ENCODE measurements at regions not wholly inside any gene's neighbourhood (a gene's known extent, or its start where the extent isn't known, plus 50 kb on each side); places are given as distances from the start of the nearest gene placed in this dataset.

- H3K36me3 ChIP-seq (ENCODE audit: control insufficient read depth in 1 of 2, insufficient read depth in 2 of 2, low read depth in 1 of 2, low read length in 2 of 2) = no peaks in the 10 kb centered on the region
- no peak overlapping the region for H2BK5ac ChIP-seq (ENCODE audit: low read depth, low read length, poor library complexity, severe bottlenecking)
- H3K9ac ChIP-seq (ENCODE audit: low read length) = no peak overlapping the region
- no peak overlapping the region for H2BK120ac ChIP-seq (ENCODE audit: low read depth, low read length)
- H4K8ac ChIP-seq (ENCODE audit: low read length) = no peak overlapping the region
- H3K27ac ChIP-seq (ENCODE audit: low read length, poor library complexity, severe bottlenecking) = no peak overlapping the region
- H3K4ac ChIP-seq (ENCODE audit: low read depth in 1 of 2, low read length in 2 of 2) = no peak overlapping the region
- no peak overlapping the region for H2AFZ ChIP-seq (ENCODE audit: low read depth, low read length)
- no peak overlapping the region for H4K91ac ChIP-seq (ENCODE audit: low read length)
- H3K27me3 ChIP-seq (ENCODE audit: control insufficient read depth in 1 of 2, insufficient read depth in 1 of 2, low read length in 2 of 2) = no peaks in the 10 kb centered on the region
- H3K4me2 ChIP-seq (ENCODE audit: low read length, poor library complexity, severe bottlenecking) = no peak overlapping the region
- no CpG with 5 or more reads among the region's 1 CpG for WGBS
- H3K18ac ChIP-seq (ENCODE audit: low read depth in 1 of 2, low read length in 2 of 2) = no peak overlapping the region
- H3K9me3 ChIP-seq (ENCODE audit: control insufficient read depth, low read length) = peaks cover 26% of the 10 kb centered on the region
- no peak overlapping the region for H2AK5ac ChIP-seq (ENCODE audit: low read length, severe bottlenecking)
- H3K4me1 ChIP-seq (ENCODE audit: control insufficient read depth, insufficient read depth, low read depth, low read length) = no peaks in the 10 kb centered on the region
- no peak overlapping the region for H3K14ac ChIP-seq (ENCODE audit: low read length in 2 of 2)
- H3K23ac ChIP-seq (ENCODE audit: low read length in 2 of 2) = no peak overlapping the region
- no peak overlapping the region for H2BK12ac ChIP-seq (ENCODE audit: low read length in 2 of 2)
- H3K4me3 ChIP-seq (ENCODE audit: insufficient read depth in 1 of 2, low read depth in 1 of 2, low read length in 2 of 2) = no peak overlapping the region
- no peak overlapping the region for H2BK15ac ChIP-seq (ENCODE audit: low read depth, poor library complexity, severe bottlenecking)
- H3K79me1 ChIP-seq (replicated peaks; ENCODE audit: low read length, poor library complexity, severe bottlenecking) = no peaks in the 10 kb centered on the region
- no peak for DNase-seq
These were observed 169.5 kb downstream of the NOL4 start for GRCh38 chr18:34055227-34055626.

GRCh38 chr18:34050661-34051060, 174.1 kb downstream of the NOL4 start:
- H3K4ac ChIP-seq (ENCODE audit: low read depth in 1 of 2, low read length in 2 of 2) = no peak overlapping the region
- H4K91ac ChIP-seq (ENCODE audit: low read length) = no peak overlapping the region
- WGBS = 100% methylated on average over 2 of the region's 2 CpGs
- H3K23ac ChIP-seq (ENCODE audit: low read length in 2 of 2) = no peak overlapping the region
- H3K18ac ChIP-seq (ENCODE audit: low read depth in 1 of 2, low read length in 2 of 2) = no peak overlapping the region
- H3K4me1 ChIP-seq (ENCODE audit: control insufficient read depth, insufficient read depth, low read depth, low read length) = no peaks in the 10 kb centered on the region
- no peak overlapping the region for H3K27ac ChIP-seq (ENCODE audit: low read length, poor library complexity, severe bottlenecking)
- H2AK5ac ChIP-seq (ENCODE audit: low read length, severe bottlenecking) = no peak overlapping the region
- no peaks in the 10 kb centered on the region for H3K79me1 ChIP-seq (replicated peaks; ENCODE audit: low read length, poor library complexity, severe bottlenecking)
- H2BK120ac ChIP-seq (ENCODE audit: low read depth, low read length) = no peak overlapping the region
- no peak overlapping the region for H3K4me2 ChIP-seq (ENCODE audit: low read length, poor library complexity, severe bottlenecking)
- H3K9ac ChIP-seq (ENCODE audit: low read length) = no peak overlapping the region
- no peak overlapping the region for H2BK12ac ChIP-seq (ENCODE audit: low read length in 2 of 2)
- H3K4me3 ChIP-seq (ENCODE audit: insufficient read depth in 1 of 2, low read depth in 1 of 2, low read length in 2 of 2) = no peak overlapping the region
- no peaks in the 10 kb centered on the region for H3K27me3 ChIP-seq (ENCODE audit: control insufficient read depth in 1 of 2, insufficient read depth in 1 of 2, low read length in 2 of 2)
- H2BK5ac ChIP-seq (ENCODE audit: low read depth, low read length, poor library complexity, severe bottlenecking) = no peak overlapping the region
- H3K36me3 ChIP-seq (ENCODE audit: control insufficient read depth in 1 of 2, insufficient read depth in 2 of 2, low read depth in 1 of 2, low read length in 2 of 2) = no peaks in the 10 kb centered on the region
- H3K14ac ChIP-seq (ENCODE audit: low read length in 2 of 2) = no peak overlapping the region
- no peak overlapping the region for H2BK15ac ChIP-seq (ENCODE audit: low read depth, poor library complexity, severe bottlenecking)
- H2AFZ ChIP-seq (ENCODE audit: low read depth, low read length) = no peak overlapping the region
- peaks cover 9% of the 10 kb centered on the region for H3K9me3 ChIP-seq (ENCODE audit: control insufficient read depth, low read length)
- no peak for DNase-seq
- no peak overlapping the region for H4K8ac ChIP-seq (ENCODE audit: low read length)

GRCh38 chr18:34049511-34049910, 175.2 kb downstream of the NOL4 start:
- Histone ChIP-seq H2AFZ (ENCODE audit: low read depth, low read length) (no peak overlapping the region), H3K27me3 (ENCODE audit: control insufficient read depth in 1 of 2, insufficient read depth in 1 of 2, low read length in 2 of 2) (no peaks in the 10 kb centered on the region), H2BK12ac (ENCODE audit: low read length in 2 of 2) (no peak overlapping the region), H3K27ac (ENCODE audit: low read length, poor library complexity, severe bottlenecking) (no peak overlapping the region), H3K14ac (ENCODE audit: low read length in 2 of 2) (no peak overlapping the region), H3K36me3 (ENCODE audit: control insufficient read depth in 1 of 2, insufficient read depth in 2 of 2, low read depth in 1 of 2, low read length in 2 of 2) (no peaks in the 10 kb centered on the region), H2AK5ac (ENCODE audit: low read length, severe bottlenecking) (no peak overlapping the region), H3K4me1 (ENCODE audit: control insufficient read depth, insufficient read depth, low read depth, low read length) (no peaks in the 10 kb centered on the region), H2BK5ac (ENCODE audit: low read depth, low read length, poor library complexity, severe bottlenecking) (no peak overlapping the region), H4K8ac (ENCODE audit: low read length) (no peak overlapping the region), H3K4me2 (ENCODE audit: low read length, poor library complexity, severe bottlenecking) (no peak overlapping the region), H3K79me1 (replicated peaks; ENCODE audit: low read length, poor library complexity, severe bottlenecking) (no peaks in the 10 kb centered on the region), H3K4ac (ENCODE audit: low read depth in 1 of 2, low read length in 2 of 2) (no peak overlapping the region), H3K23ac (ENCODE audit: low read length in 2 of 2) (no peak overlapping the region), H3K4me3 (ENCODE audit: insufficient read depth in 1 of 2, low read depth in 1 of 2, low read length in 2 of 2) (no peak overlapping the region), H3K9ac (ENCODE audit: low read length) (no peak overlapping the region), H4K91ac (ENCODE audit: low read length) (no peak overlapping the region), H2BK15ac (ENCODE audit: low read depth, poor library complexity, severe bottlenecking) (no peak overlapping the region), H3K18ac (ENCODE audit: low read depth in 1 of 2, low read length in 2 of 2) (no peak overlapping the region), H3K9me3 (ENCODE audit: control insufficient read depth, low read length) (peaks cover 1% of the 10 kb centered on the region), H2BK120ac (ENCODE audit: low read depth, low read length) (no peak overlapping the region)
- WGBS = 63% methylated on average over 3 of the region's 3 CpGs
- DNase-seq = no peak

- H4K91ac ChIP-seq (ENCODE audit: low read length) = no peak overlapping the region
- H3K18ac ChIP-seq (ENCODE audit: low read depth in 1 of 2, low read length in 2 of 2) = no peak overlapping the region
- no peaks in the 10 kb centered on the region for H3K27me3 ChIP-seq (ENCODE audit: control insufficient read depth in 1 of 2, insufficient read depth in 1 of 2, low read length in 2 of 2)
- no peak overlapping the region for H3K23ac ChIP-seq (ENCODE audit: low read length in 2 of 2)
- no peaks in the 10 kb centered on the region for H3K4me1 ChIP-seq (ENCODE audit: control insufficient read depth, insufficient read depth, low read depth, low read length)
- no peak for DNase-seq
- H3K14ac ChIP-seq (ENCODE audit: low read length in 2 of 2) = peak overlapping the region in 1 of 2 experiments; percentile 22
- H3K4me3 ChIP-seq (ENCODE audit: insufficient read depth in 1 of 2, low read depth in 1 of 2, low read length in 2 of 2) = no peak overlapping the region
- no peak overlapping the region for H3K9ac ChIP-seq (ENCODE audit: low read length)
- no peak overlapping the region for H2BK120ac ChIP-seq (ENCODE audit: low read depth, low read length)
- no peaks in the 10 kb centered on the region for H3K36me3 ChIP-seq (ENCODE audit: control insufficient read depth in 1 of 2, insufficient read depth in 2 of 2, low read depth in 1 of 2, low read length in 2 of 2)
- no peak overlapping the region for H3K4ac ChIP-seq (ENCODE audit: low read depth in 1 of 2, low read length in 2 of 2)
- WGBS = 92% methylated on average over 3 of the region's 3 CpGs
- H2AK5ac ChIP-seq (ENCODE audit: low read length, severe bottlenecking) = no peak overlapping the region
- H4K8ac ChIP-seq (ENCODE audit: low read length) = no peak overlapping the region
- no peaks in the 10 kb centered on the region for H3K9me3 ChIP-seq (ENCODE audit: control insufficient read depth, low read length)
- H2BK12ac ChIP-seq (ENCODE audit: low read length in 2 of 2) = no peak overlapping the region
- H3K27ac ChIP-seq (ENCODE audit: low read length, poor library complexity, severe bottlenecking) = no peak overlapping the region
- no peak overlapping the region for H2BK15ac ChIP-seq (ENCODE audit: low read depth, poor library complexity, severe bottlenecking)
- H2AFZ ChIP-seq (ENCODE audit: low read depth, low read length) = no peak overlapping the region
- no peak overlapping the region for H3K4me2 ChIP-seq (ENCODE audit: low read length, poor library complexity, severe bottlenecking)
- no peaks in the 10 kb centered on the region for H3K79me1 ChIP-seq (replicated peaks; ENCODE audit: low read length, poor library complexity, severe bottlenecking)
- no peak overlapping the region for H2BK5ac ChIP-seq (ENCODE audit: low read depth, low read length, poor library complexity, severe bottlenecking)
These were observed 176.3 kb downstream of the NOL4 start for GRCh38 chr18:34048423-34048822.

Measured in mesenchymal stem cell (in vitro differentiated cells and primary cell).